Esophagus muscularis mucosa (tissue), 4 donors: ENCODE measurements at regions not wholly inside any gene's neighbourhood (a gene's known extent, or its start where the extent isn't known, plus 50 kb on each side); places are given as distances from the start of the nearest gene placed in this dataset.

ENCODE experiments used
- DNase-seq: peaks from one replicate; pipeline ENCODE4 v3.0.0-alpha.2; 2017; ENCODE audit errors: extremely low spot score
- H3K27ac ChIP-seq, 4 donors: fragments of 200-600 bp; sonication (generic); replicated peaks in 1 of 4; 1 replicate in 3 of 4; 2 replicates in 1 of 4; pipeline ENCODE4 v1.5.1; 2016 to 2019; ENCODE audit warnings: mild to moderate bottlenecking in 1 of 4
- H3K27me3 ChIP-seq, 4 donors: fragments of 200-600 bp; sonication (generic); one replicate each; pipeline versions ENCODE4 v1.5.1 to v1.6.0; 2016 to 2019
- H3K36me3 ChIP-seq, 4 donors: fragments of 200-600 bp; sonication (generic); one replicate each; pipeline ENCODE4 v1.5.1; 2016 to 2019
- H3K4me1 ChIP-seq, 4 donors: fragments of 200-600 bp; sonication (generic); one replicate each; pipeline ENCODE4 v1.5.1; 2016 to 2019
- H3K4me3 ChIP-seq, 4 donors: fragments of 200-600 bp; sonication (generic); 1 replicate in 2 of 4; 2 replicates in 2 of 4; pipeline ENCODE4 v1.5.1; 2016 to 2019; ENCODE audit warnings: mild to moderate bottlenecking in 4 of 4, moderate library complexity in 1 of 4
- H3K9me3 ChIP-seq, 4 donors: fragments of 200-600 bp; sonication (generic); 1 replicate in 3 of 4; 2 replicates in 1 of 4; pipeline ENCODE4 v1.5.1; 2016 to 2019
- CTCF ChIP-seq, 3 experiments: fragments of 200-600 bp in 2 of 3; fragments of 450-650 bp in 1 of 3; sonication (generic) in 2 of 3; IDR thresholded peaks; one replicate each; pipeline ENCODE4 v1.5.1; 2017 to 2019; ENCODE audit warnings: antibody characterized with exemption in 3 of 3, mild to moderate bottlenecking in 2 of 3, moderate library complexity in 1 of 3
- EP300 ChIP-seq: sonication (generic); formaldehyde crosslinking; IDR thresholded peaks from one replicate; pipeline ENCODE4 v1.6.1; 2017; ENCODE audit warnings: antibody characterized with exemption
- POLR2A ChIP-seq: fragments of 450-650 bp; IDR thresholded peaks from one replicate; pipeline ENCODE4 v1.6.1; 2017; ENCODE audit warnings: antibody characterized with exemption, moderate library complexity, mild to moderate bottlenecking, low read depth
- POLR2AphosphoS5 ChIP-seq, 2 donors: sonication (generic); formaldehyde crosslinking; IDR thresholded peaks; one replicate each; pipeline ENCODE4 v1.6.1; 2017; ENCODE audit warnings: antibody characterized with exemption in 2 of 2
- WGBS: methylation state at CpG from one replicate; pipeline ENCODE4 v1.1.5; 2018; 5-methylcytosine and 5-hydroxymethylcytosine counted together
- intact Hi-C: fragments of 100-400 bp; cut with DNase I; formaldehyde crosslinking; loops from one replicate; pipeline ENCODE4 v1.15.1; 2023

GRCh38 chr7:46764100-46764936 is 817.6 kb downstream of the TNS3 start:
- TF ChIP-seq POLR2AphosphoS5 (IDR thresholded peaks at IDR 0.05) (peak; percentile 35 to 47), POLR2A (no peak)
- WGBS = 87% methylated on average over 3 of the region's 3 CpGs
- no peaks in the 10 kb centered on the region for H3K27me3 ChIP-seq
- H3K4me1 ChIP-seq = peaks cover 2 to 13% (median 9%) of the 10 kb centered on the region in 4 donors
- no peak overlapping the region for H3K4me3 ChIP-seq
- intact Hi-C loops = no loop called here
- no peaks in the 10 kb centered on the region for H3K36me3 ChIP-seq
- peak overlapping the region in 2 of 4 donors; percentile 50 to 55 for H3K27ac ChIP-seq
- no peak for DNase-seq
- H3K9me3 ChIP-seq = peaks cover 0 to 11% (median 3%) of the 10 kb centered on the region in 4 donors

GRCh38 chr7:46763344-46763743 is 818.6 kb downstream of the TNS3 start:
- TF ChIP-seq EP300 (no peak), POLR2AphosphoS5 (IDR thresholded peaks at IDR 0.05) (no peak), CTCF (IDR thresholded peaks at IDR 0.05) (no peak), POLR2A (no peak)
- no peak overlapping the region for H3K27ac ChIP-seq

GRCh38 chr7:46759711-46760480 is 822.0 kb downstream of the TNS3 start:
- Histone ChIP-seq H3K36me3 (no peaks in the 10 kb centered on the region), H3K27me3 (no peaks in the 10 kb centered on the region), H3K4me3 (no peak overlapping the region), H3K27ac (no peak overlapping the region), H3K4me1 (peaks cover 2 to 17% (median 11%) of the 10 kb centered on the region in 4 donors), H3K9me3 (no peaks in the 10 kb centered on the region)
- intact Hi-C loops = loop anchor here (5.0 kb wide), 1 partner anchor 153 kb away; no protein-coding TSS in a partner anchor
- 93% methylated on average over 7 of the region's 7 CpGs for WGBS
- DNase-seq = no peak
- TF ChIP-seq POLR2A (no peak), EP300 (no peak), CTCF (IDR thresholded peaks at IDR 0.05) (no peak), POLR2AphosphoS5 (IDR thresholded peaks at IDR 0.05) (no peak)

More at GRCh38 chr7:46763344-46763743, 818.6 kb downstream of the TNS3 start:
- Histone ChIP-seq H3K9me3 (peaks cover 0 to 3% (median 0%) of the 10 kb centered on the region in 4 donors), H3K4me3 (no peak overlapping the region), H3K4me1 (peaks cover 2 to 13% (median 9%) of the 10 kb centered on the region in 4 donors), H3K36me3 (no peaks in the 10 kb centered on the region), H3K27me3 (no peaks in the 10 kb centered on the region)
- intact Hi-C loops = no loop called here
- 93% methylated on average over 3 of the region's 3 CpGs for WGBS
- no peak for DNase-seq

GRCh38 chr7:46756996-46757395 is 824.9 kb downstream of the TNS3 start:
- H3K27me3 ChIP-seq = no peaks in the 10 kb centered on the region
- DNase-seq = no peak
- no peaks in the 10 kb centered on the region for H3K9me3 ChIP-seq
- H3K4me1 ChIP-seq = peaks cover 0 to 33% (median 24%) of the 10 kb centered on the region in 4 donors
- intact Hi-C loops = loop anchor here (5.0 kb wide), 1 partner anchor 150 kb away; no protein-coding TSS in a partner anchor
- H3K27ac ChIP-seq = no peak overlapping the region
- no peaks in the 10 kb centered on the region for H3K36me3 ChIP-seq
- no peak overlapping the region for H3K4me3 ChIP-seq
- TF ChIP-seq POLR2AphosphoS5 (IDR thresholded peaks at IDR 0.05) = no peak
- TF ChIP-seq POLR2A = no peak
- no peak for TF ChIP-seq EP300
- TF ChIP-seq CTCF (IDR thresholded peaks at IDR 0.05) = no peak
- WGBS = 84% methylated on average over 4 of the region's 4 CpGs

- Histone ChIP-seq H3K4me3 (no peak overlapping the region), H3K27me3 (no peaks in the 10 kb centered on the region), H3K9me3 (no peaks in the 10 kb centered on the region), H3K36me3 (no peaks in the 10 kb centered on the region), H3K4me1 (peaks cover 0 to 36% (median 28%) of the 10 kb centered on the region in 4 donors), H3K27ac (no peak overlapping the region)
- TF ChIP-seq EP300 = no peak
- TF ChIP-seq POLR2A = no peak
- no peak for TF ChIP-seq POLR2AphosphoS5 (IDR thresholded peaks at IDR 0.05)
- no peak for TF ChIP-seq CTCF (IDR thresholded peaks at IDR 0.05)
- intact Hi-C loops = loop anchor here (5.0 kb wide), 1 partner anchor 149 kb away; no protein-coding TSS in a partner anchor
- DNase-seq = no peak
- WGBS = 93% methylated on average over 1 of the region's 1 CpG
These were observed 825.7 kb downstream of the TNS3 start for GRCh38 chr7:46756256-46756655.
